Right renal cortex interstitium (tissue), 3 donors: ENCODE measurements at regions not wholly inside any gene's neighbourhood (a gene's known extent, or its start where the extent isn't known, plus 50 kb on each side); places are given as distances from the start of the nearest gene placed in this dataset.
"Not testable (repeated sequence)": the region's sequence is repeated elsewhere in the genome, so short reads cannot be mapped to it uniquely, and the experiment has no call there.

Experiments used
- DNase-seq, 3 donors: peaks; one replicate each; pipeline ENCODE4 v3.0.0-alpha.2; 2013; ENCODE audit warnings: low read depth in 3 of 3, low spot score in 2 of 3

- DNase-seq: no peak
These were observed 122.5 kb upstream of the SNRPN start for GRCh38 chr15:24832282-24832681.

GRCh38 chr15:24835301-24835700, 119.5 kb upstream of the SNRPN start:
- no peak for DNase-seq

GRCh38 chr15:24848050-24848449, 106.7 kb upstream of the SNRPN start:
- peak in 1 of 3 donors; percentile 21 for DNase-seq

GRCh38 chr15:24856397-24857390, 98.1 kb upstream of the SNRPN start:
- DNase-seq: no peak

- no peak for DNase-seq
These were observed 97.0 kb upstream of the SNRPN start for GRCh38 chr15:24857763-24858162.

- not testable (repeated sequence) for DNase-seq
These were observed 96.6 kb upstream of the SNRPN start for GRCh38 chr15:24858183-24858582.

GRCh38 chr15:24858737-24859601, 95.8 kb upstream of the SNRPN start:
- no peak for DNase-seq

GRCh38 chr15:24861014-24861690, 93.6 kb upstream of the SNRPN start:
- no peak for DNase-seq

GRCh38 chr15:24862726-24863521, 91.9 kb upstream of the SNRPN start:
- DNase-seq: no peak

GRCh38 chr15:24865303-24865702, 89.5 kb upstream of the SNRPN start:
- no peak for DNase-seq

- no peak for DNase-seq
These were observed 77.6 kb upstream of the SNRPN start for GRCh38 chr15:24877174-24877573.

GRCh38 chr15:24878153-24878552, 76.6 kb upstream of the SNRPN start:
- DNase-seq: peak in 2 of 3 donors; percentile 18 to 56

- no peak for DNase-seq
These were observed 75.3 kb upstream of the SNRPN start for GRCh38 chr15:24879492-24879891.

- no peak for DNase-seq
These were observed 74.1 kb upstream of the SNRPN start for GRCh38 chr15:24880663-24881062.

- DNase-seq: no peak
These were observed 68.2 kb upstream of the SNRPN start for GRCh38 chr15:24886538-24886937.

GRCh38 chr15:24898715-24899272, 56.0 kb upstream of the SNRPN start:
- no peak for DNase-seq

GRCh38 chr15:24899367-24899766, 55.4 kb upstream of the SNRPN start:
- no peak for DNase-seq

GRCh38 chr15:24899795-24900194, 55.0 kb upstream of the SNRPN start:
- DNase-seq: no peak

- no peak for DNase-seq
These were observed 53.4 kb upstream of the SNRPN start for GRCh38 chr15:24901409-24901808.
